HG02943 (cell line): ENCODE measurements at regions not wholly inside any gene's neighbourhood (a gene's known extent, or its start where the extent isn't known, plus 50 kb on each side); places are given as distances from the start of the nearest gene placed in this dataset.
"Not testable (repeated sequence)": the region's sequence is repeated elsewhere in the genome, so short reads cannot be mapped to it uniquely, and the experiment has no call there.

Experiments used
- ATAC-seq: cut with Tn5 transposase; IDR thresholded peaks from one replicate; pipeline ENCODE4 v1.9.1; 2021; ENCODE audit warnings: mild to moderate bottlenecking, low read depth, moderate library complexity; ENCODE audit not compliant: unreplicated experiment

- no peak for ATAC-seq
These were observed 50.8 kb upstream of the PTHLH start for GRCh38 chr12:28023156-28023887.

DNA sequence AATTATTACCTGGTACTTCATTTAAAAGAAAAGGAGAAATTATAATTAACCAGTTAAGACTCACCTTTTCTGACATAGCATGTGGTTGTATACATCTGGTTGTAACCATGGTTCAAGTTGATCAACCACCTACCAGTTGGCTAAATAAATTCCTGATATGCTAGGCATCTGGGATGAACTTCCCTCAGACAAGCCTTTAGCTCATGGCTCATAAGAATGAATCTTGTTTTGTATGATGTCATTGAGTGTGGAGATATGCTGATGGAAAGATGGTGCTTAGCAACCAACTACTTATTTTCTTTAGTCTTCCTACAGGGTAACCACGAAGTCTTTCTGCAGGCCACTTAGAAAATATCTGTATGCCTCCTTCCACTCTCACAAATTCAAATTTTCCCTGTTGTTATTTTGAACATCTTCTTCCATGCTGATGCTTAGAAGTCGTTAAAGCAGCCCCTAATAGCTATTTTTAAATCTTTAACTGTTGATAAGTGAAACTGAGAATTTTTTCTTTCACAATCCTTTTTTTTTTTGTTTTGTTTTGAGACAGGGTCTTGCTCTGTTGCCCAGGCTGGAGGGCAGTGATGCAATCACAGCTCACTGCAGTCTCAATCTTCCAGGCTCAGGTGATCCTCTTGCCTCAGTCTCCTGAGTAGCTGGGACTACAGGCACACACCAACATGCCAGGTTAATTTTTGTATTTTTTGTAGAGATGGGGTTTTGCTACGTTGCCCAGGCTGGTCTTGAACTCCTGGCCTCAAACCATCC is 51.9 kb upstream of the PTHLH start:
- no peak for ATAC-seq

GRCh38 chr12:28025821-28026505 is 53.4 kb upstream of the PTHLH start:
- no peak for ATAC-seq

GRCh38 chr12:28026701-28027100 is 54.2 kb upstream of the PTHLH start:
- no peak for ATAC-seq

DNA sequence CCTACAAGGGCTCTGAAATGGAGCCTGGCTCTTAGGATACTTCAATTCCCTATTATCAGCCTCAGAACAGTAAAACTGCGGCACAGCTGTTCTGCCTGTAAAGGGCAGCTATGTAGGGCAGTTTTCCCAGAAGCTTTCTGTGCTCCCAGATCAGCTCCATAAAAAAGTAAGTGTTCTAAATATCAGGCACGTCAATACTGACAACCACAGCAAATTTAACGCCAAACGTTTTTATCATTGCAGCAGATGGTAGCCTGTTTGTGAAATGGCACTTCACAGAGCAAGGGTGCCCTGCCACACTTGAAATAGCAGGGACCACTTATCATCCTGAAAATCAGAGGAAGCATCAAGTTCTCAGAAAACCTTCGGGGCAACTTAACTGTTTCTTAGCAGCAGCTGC is 54.8 kb upstream of the PTHLH start:
- no peak for ATAC-seq

GRCh38 chr12:28027947-28028724 is 55.6 kb upstream of the PTHLH start:
- no peak for ATAC-seq

- no peak for ATAC-seq
These were observed 60.4 kb upstream of the PTHLH start for GRCh38 chr12:28032811-28033537.

DNA sequence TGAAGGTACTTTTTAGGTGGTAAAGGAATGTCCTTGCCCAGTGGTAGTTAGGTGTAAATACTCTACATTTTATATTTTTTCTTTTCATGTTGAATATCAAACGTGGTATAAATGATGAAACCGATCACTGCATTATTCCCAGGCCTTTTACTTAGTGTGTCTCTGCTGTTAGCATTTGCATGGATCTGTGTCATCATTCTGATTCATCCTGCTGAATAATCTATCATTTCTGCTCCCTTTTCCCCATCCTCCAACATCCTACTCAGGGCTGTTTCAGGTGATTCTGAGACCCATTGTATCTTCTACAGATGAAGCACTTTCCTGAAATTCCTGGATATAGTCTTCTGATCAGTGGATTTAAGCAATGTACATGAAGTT is 61.0 kb upstream of the PTHLH start:
- no peak for ATAC-seq

DNA sequence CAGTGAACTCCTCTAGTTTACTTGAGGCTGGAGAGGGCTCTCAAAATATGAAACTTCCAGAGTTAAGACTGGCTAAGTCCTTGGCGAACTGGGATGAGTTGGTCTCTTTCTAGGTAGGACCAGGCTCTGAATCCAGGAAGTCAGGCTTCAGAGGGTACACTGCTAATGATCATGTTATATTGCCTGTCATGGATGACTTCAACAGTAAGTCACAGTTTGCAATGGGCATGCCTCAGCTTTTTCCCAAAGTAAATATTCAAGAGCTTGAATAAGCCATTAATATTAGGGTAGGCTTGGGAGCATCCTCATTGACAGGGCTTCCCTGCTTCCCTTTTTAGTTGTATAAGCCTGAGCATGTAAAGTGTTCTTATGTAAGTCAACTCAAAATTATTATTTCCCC is 61.7 kb upstream of the PTHLH start:
- no peak for ATAC-seq

GRCh38 chr12:28035500-28035899 is 63.0 kb upstream of the PTHLH start:
- no peak for ATAC-seq

DNA sequence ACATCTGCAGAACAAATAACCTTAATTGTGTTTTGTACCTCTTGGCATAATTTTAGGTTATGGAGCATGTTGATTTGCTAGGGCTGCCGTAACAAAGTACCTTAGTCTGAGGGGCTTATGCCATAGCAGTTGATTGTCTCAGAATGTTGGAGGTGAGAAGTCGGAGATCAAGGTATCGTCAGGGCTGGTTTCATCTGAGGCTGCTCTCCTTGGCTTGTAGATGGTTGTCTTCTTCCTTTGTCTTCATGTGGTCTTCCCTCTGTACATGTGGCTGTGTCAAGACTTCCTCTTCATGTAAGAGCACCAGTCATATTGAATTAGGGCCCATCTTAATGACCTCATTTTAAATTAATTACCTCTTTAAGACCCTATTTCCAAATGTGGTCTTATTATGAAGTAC is 64.4 kb upstream of the PTHLH start:
- ATAC-seq, result no peak

GRCh38 chr12:28040246-28040645 is 67.7 kb upstream of the PTHLH start:
- no peak for ATAC-seq

GRCh38 chr12:28046600-28046999 is 74.1 kb upstream of the PTHLH start:
- ATAC-seq, result not testable (repeated sequence)

- ATAC-seq, result no peak
These were observed 78.1 kb upstream of the PTHLH start for GRCh38 chr12:28050606-28051005.

GRCh38 chr12:28051516-28052354 is 79.2 kb upstream of the PTHLH start:
- no peak for ATAC-seq

- no peak for ATAC-seq
These were observed 81.0 kb upstream of the PTHLH start for GRCh38 chr12:28053564-28053963.

DNA sequence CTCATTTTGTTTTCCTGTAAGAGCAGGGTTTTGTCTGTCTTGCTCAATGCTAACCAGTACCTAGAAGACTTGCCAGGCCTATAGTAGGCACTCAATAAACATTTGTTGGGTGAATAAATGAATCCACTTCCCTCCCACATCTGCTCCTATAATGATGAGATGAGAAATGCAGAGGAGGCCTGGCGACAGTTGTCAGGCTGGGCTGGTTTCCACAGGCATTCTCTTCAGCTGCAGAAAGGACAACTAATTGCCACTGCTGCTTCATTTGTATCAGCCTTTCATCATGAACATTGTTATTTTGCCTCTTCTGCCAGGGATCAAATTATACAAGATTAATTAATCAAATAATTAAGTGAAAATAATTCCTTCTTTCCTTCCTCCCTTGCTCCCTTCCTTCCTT is 82.0 kb upstream of the PTHLH start:
- ATAC-seq, result no peak

DNA sequence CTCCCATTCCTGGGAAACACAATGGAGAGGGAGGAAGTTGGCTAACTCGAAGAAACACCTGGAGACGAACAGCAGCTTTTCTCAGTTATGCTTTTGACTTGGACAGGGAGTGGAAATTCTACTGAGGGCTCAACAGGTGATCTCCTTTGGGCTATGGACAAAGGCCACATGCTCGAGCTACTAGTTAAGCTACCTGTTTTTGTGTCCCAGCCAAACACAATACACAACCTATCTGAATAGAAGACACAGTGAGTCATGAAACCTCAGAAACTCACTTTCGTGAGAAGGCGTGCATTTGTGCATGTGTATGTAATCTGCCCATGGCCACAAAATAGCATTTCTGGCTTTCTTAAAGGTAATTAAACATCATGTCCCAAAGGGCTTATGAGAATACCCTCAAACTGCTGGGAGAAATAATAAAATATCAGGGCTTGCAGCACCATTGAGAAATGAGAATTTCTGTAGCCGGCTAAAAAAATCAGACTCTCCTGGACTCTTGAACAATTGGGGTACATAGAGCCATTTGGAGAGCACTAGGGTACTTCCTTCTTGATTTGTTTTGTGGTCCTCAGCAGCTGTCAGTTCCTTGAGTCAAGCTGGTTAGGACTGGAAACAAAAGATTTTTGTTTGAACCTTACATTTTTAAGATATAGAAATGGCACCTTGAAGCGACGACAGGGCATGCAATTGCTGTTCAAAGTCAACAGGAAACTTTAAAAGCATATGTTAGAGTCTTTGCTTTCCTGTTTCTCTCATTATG is 85.5 kb upstream of the PTHLH start:
- ATAC-seq, result no peak

DNA sequence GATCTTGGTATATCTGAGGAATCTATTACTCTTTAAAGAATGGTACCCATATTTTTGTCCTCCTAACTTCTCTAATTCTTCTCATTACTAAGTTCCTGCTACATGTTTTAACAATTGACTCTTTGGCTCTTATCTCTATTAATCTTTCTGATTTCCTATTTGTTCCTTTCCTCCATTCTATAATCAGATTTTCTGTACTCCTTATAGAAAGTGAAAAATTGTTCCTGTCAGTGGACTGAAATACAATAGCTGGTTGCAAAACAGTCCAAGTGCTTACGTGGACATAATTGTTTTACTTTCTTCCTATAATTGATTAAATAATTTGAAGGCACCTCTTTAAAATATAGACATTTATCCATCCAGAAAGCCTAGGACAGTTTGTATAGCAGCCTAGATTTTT is 86.7 kb upstream of the PTHLH start:
- ATAC-seq, result no peak
